HG03469 (cell line): ENCODE measurements at regions not wholly inside any gene's neighbourhood (a gene's known extent, or its start where the extent isn't known, plus 50 kb on each side); places are given as distances from the start of the nearest gene placed in this dataset.
"Not testable (repeated sequence)": the region's sequence is repeated elsewhere in the genome, so short reads cannot be mapped to it uniquely, and the experiment has no call there.

Experiments
- ATAC-seq: cut with Tn5 transposase; IDR thresholded peaks from one replicate; pipeline ENCODE4 v1.9.1; 2021; ENCODE audit warnings: mild to moderate bottlenecking, moderate library complexity, moderate number of reproducible peaks; ENCODE audit not compliant: unreplicated experiment

DNA sequence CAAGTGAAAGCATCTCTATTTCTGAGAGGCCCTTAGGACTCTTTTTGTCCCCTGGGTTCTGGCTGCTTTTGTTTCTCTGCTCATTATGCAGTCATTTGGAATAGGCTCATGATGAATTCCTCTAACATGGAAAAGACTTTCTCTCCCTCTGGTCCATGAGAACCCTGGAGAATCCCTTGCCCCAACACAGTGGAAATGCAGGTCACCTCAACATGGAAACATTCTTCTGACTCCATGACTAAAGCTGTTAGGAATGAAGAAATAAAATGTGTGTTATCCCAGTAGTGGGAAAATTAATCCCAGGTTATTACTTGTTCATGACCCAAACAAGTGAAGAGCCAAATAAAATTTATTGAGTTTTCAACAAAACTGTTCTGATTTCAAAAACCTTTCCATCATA, 458.6 kb downstream of the EPM2A start:
- ATAC-seq = no peak

DNA sequence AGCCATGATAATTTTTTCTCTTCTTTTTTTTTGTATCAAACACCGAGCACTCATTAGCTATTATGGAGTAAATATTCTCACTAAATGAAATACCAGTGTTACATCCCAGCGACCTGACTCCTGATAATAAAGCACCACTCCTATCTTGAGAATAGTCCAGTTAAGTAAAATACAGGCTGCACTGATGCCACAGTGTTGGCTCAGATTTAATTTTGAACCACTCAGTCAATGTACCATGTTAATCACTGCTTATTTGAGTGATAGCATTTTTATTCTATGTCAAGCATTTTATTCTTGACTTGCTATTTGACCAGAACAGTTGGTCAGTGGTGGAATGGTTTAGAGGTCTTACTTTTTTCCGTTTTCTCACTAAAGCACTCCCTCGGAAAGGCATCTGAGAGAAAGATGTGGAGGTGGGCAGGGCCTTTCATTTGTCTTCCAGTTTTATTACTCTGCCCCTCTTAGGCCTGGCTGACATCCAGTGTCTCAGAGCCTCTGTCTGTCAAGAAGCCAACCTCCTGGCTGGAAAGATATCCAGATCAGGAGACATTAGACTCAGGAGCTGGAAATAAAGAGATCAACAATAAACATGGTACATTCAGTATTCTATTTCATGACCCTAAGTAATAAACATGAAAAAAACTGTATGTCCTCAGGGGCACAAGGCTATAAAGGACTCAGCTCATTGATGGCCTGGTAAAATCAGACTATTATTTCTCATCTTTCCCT, 457.8 kb downstream of the EPM2A start:
- no peak for ATAC-seq

DNA sequence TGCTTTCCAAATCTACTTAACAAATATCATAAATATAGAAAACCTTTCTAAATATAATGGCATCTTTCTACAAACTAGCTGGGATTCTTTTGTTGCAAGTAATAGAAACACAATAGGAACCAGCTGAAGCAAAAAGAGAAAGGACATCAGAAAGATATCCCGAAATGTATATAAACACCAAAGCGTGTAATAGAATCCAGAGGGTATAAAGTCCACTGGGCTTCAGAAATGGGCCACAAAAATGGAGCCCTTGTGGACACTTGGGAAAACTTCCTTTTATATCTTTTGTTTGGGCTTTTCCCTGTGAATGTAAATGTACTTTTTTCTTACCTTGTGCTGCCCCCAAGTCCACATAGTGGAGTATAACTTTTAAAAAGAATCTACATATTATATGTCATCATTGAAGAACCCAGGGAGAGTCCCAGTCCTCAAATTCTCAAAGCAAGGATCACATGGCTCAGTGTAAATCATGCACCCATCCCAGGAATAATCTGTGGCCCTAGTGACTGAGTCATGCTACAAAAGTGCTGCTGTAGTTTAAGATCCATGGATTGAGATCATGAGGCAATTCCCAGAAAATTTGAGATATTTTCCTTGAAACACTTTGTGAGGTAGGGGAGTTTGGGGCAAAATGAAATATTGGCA, 457.0 kb downstream of the EPM2A start:
- ATAC-seq = no peak

DNA sequence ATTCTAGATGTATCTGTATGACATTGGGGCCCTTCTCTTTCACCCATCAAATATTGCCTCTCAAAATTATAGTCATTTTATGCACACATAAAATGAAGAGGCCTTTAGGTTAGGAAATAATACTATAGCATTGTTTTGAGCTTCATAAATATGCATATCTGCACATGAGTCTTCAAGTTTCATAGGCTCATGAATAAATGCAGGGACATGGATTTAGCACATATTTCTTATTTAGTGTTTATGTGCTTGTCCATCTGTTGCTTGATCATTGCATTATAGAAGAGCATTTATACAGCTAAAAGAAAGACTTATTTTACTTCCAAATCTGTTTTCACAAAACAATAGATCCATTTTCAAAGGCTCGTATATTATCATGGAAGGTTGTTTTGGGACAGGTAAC, 455.8 kb downstream of the EPM2A start:
- ATAC-seq = no peak

DNA sequence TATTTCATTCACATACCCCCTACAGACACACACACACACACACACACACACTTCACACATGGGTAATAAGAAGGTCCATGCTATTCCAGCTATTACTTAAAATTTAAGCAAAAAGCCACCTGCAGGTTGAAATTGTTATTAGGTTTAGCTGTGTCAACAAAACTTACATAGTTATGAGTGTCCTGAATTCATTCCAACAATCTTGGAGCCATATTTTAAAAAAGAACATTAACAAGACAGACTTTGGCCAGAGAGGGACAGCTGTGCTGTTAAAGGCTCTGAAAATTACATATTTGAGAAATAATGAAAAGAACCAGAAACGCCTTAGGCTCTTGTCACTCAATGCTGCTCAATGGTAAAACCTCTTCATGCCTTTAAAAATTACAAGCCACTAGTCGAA, 455.3 kb downstream of the EPM2A start:
- ATAC-seq = no peak

DNA sequence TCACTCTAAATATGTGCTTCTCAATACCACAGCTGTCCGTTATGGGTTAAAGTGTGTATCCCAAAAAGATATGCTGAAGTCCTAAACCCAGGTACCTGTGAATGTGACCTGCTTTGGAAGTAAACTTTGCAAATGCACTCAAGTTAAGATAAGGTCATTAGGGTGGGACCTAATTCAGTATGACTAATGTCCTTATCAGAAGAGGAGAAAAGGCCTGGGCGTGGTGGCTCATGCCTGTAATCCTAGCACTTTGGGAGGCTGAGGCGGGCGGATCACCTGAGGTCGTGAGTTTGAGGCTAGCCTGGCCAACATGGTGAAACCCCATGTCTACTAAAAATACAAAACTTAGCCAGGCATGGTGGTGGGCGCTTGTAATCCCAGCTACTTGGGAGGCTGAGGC, 452.1 kb downstream of the EPM2A start:
- ATAC-seq = not testable (repeated sequence)

DNA sequence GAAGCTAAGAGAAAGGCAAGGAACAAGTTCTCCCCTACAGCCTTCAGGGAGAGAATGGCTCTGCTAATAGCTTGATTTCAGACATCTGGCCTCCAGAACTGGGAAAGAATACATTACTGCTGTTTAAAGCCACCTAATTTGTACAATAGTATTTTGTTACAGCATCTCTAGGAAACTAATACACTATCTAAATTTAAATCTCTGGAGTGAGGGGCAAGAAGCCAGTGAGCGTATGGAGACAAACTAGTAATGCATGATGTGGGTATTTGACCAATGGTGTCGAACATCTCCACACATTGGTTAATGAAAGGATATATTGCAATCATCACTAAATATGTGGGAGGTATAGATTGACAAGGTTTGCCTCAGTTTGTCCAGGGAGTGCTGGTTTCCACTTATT, 451.5 kb downstream of the EPM2A start:
- ATAC-seq = no peak

DNA sequence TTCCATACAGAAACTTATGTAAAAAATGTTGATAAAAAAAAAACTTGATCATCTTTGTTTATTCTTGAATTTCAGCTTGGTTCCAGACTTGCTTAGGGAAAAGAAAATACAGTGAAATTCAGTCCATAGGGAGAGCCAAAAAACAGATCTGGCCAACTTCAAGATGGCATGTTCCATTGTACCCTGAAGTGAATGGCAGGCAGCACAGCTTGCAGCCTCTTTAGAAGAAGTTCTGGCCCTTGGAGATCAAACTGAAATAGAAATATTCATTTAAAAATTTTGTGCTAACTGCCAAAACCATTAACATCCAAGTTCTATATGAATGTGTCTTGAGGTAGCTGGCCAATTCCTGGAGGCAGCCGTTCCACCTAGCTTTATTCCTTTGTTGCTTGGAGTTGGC, 448.4 kb downstream of the EPM2A start:
- no peak for ATAC-seq

DNA sequence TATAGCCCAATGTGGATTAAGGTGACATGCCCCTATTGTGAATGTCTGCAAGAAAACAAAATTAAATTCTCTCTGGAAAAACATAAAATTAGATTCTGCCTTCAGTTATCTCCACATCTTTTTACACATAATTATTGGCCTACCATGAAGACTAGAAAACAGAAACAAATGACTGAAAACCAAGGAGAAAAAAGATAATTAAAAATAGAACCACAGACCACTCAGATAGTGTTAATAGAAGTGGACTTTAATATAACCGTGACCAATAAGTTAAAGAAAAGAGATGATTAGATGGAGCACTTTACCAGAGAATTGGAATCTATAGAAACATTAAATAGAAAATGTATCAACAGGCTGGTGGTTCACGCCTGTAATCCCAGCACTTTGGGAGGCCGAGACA, 445.7 kb downstream of the EPM2A start:
- no peak for ATAC-seq

DNA sequence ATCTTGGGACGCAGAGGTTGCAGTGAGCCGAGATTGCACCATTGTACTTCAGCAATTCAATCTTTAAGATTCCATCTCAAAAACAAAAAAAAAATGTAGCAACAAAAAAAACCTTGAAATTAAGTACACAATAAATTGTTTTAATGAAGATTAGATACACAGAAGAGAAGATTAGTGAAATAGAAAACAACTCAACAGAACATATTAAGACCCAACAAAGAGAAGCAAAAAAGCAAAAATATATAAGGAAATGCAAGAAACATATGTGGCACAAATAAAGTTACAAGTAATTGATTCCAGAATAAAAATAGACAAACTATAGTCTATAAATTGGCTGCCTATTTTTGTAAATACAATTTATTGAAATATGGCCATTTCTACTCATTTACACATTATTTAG, 445.2 kb downstream of the EPM2A start:
- no peak for ATAC-seq

DNA sequence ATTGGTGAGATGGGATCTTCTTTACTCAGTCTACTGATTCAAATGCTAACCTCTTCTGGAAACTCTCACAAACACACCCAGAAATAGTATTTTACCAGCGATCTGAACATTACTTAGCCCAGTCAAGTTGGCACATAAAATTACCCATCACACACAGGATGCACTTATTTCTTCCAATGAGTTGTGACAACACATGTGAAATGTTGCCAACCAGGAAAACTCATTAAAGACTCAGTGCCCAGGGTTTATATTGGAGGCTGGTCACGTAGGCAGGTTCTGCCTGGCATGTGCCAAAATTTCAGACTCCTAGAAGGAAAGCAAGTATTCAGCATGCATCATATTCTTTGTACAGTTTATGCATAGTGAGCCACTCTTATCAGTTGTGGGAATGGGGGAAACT, 443.3 kb downstream of the EPM2A start:
- ATAC-seq = no peak

DNA sequence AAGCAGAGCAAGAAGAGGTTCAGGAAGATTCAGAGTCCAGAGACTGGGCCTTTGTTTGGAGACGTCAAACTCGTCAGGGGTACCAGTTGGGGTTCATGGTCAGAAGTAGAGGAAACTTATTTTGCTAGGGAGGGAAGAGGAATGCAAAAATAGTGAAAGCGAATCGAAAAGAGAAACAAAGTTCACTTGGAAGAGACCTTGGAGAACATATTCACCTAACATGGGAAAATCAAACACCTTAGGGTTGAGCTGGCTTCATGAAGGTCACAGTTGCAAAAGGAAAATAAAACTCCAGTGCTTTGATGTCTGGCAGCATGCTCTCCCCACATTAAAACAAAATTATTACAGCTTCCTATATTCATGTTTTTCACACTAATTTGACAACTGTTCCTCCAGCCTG, 440.4 kb downstream of the EPM2A start:
- ATAC-seq = no peak

DNA sequence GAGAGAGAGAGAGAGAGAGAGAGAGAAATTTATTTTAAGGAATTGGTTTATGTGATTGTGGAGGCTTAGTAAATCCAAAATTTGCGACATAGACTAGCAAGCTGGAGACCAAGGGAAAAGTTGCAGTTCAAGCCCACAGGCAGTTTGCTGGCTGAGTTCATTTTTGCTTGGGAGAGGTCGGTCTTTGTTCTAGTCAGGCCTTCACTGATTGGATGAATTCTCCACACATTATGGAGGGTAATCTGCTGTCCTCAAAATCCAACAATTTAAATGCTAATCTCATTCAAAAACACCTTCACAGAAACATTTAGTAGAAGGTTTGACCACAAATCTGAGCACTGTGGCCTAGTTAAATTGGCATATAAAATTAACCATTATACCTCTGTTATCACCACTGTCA, 439.6 kb downstream of the EPM2A start:
- no peak for ATAC-seq

DNA sequence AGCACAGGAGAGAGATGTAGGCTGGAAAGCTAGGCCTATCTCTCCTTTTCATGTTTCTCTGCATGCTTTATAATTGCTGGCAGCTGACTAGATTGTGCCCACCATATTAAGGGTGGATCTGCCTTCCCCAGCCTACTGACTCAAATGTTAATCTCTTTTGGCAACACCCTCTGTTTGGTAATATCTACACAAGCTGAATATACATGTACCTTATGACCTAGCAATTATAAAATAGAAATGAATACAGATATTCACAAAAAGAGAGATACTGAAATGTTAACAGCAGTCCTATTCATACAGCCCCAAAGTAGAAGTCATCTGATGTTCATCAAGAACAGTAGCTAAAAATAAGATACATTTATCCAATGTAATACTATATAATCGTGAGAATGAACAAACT, 429.6 kb downstream of the EPM2A start:
- ATAC-seq = no peak

DNA sequence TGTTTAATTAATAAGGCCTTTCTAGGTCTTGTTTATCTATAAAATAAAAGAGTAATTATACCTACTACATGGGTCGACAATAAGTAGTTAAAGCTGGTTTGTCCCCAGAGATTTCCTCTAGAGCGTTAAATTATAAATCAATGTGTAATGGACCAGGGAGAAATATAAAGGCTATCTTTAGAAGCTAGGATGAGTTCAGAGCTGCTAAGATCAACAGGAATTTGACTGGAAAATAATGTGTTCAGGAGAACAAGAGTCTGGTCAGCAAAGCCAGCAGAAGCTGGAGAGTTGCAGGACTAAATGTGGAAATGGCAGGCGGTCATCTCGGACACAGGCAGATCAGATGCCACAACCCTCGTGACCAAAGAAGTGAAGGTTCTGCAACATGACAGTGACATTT, 428.8 kb downstream of the EPM2A start:
- no peak for ATAC-seq

DNA sequence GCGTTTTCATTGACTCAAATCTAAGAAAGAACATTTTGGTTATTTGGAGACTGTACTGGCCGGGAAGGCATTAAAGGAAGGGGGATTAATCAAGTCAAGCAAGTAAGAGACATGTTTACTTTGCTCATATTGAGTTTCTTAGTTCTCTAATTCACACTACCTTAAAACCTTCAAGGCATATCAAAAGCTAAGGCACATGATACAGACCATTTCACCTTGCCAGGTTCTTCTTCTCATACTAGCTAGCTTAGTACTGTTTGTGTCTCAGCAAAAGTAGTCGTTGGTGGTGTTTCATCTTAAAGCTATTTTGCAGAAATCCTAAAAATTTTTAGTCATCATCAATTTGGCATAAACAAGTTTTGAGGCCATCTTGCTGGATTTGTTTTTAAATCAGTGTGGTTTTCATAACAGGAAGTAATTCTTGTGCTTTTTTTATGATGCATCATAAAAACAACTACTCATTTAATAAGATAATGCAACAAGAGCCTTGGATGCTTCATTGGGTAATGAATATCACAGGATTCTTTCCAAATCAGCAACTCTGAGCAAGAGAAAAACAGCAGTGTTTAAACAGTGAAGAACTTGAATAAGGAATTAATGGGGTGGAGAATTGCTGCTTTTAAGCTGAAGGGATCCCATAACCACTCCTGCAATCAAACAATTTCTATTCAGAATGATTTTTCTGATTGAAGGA, 425.3 kb downstream of the EPM2A start:
- ATAC-seq = no peak

DNA sequence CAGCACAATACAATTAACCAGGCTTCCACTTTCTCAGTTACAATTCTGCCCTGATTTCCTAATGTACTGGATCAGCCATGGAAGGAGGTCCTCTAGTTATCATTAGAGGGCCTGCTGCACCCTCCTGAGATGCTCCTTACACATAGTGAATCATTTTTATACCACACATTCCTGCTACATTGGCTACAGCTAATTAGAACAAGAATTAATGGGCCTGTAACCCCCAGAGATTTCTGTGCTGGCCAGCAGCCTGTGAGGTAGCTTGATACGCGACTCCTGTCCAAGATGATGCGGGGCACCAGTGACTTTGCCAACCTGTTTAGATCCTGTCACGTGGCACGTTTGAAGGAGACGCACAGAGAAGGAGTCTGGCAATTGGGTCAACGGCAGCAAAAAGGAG, 422.8 kb downstream of the EPM2A start:
- no peak for ATAC-seq

DNA sequence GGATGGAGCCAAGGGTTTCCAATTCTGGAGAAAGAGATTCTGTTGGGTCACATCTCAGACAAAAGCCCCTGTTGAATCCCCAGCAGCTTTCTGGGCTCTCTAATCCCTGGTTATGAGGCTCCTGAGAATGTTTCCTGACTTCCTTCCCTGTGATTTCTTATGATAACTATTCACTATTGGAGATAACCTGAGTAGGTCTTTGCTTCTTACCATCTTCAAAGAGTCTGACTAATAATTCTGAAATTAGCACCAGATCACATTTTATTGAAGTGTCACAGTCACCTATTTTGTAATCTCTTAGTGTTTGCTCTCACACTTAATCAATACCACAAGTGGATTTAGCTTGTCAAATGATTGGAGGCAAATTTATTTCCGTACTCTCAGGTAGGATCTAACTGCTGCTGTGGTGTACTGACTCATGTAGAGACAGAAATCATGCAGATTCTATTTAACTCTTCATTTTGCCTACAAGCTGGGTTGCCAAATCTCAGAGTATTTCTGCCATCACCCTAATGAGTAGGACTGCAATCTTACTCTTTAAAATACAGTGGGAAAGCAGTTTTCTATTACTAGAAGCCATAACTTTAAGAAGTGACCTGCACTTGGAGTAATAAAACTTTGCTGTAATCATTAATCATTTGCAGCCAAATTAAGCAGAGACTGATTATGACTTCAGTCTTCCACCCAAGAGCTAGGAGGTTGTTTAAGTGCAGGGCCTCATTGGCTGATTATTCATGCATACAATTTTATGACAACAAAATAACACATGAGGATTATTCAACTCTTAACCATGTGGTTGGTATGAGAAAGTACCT, 422.1 kb downstream of the EPM2A start:
- ATAC-seq = no peak

DNA sequence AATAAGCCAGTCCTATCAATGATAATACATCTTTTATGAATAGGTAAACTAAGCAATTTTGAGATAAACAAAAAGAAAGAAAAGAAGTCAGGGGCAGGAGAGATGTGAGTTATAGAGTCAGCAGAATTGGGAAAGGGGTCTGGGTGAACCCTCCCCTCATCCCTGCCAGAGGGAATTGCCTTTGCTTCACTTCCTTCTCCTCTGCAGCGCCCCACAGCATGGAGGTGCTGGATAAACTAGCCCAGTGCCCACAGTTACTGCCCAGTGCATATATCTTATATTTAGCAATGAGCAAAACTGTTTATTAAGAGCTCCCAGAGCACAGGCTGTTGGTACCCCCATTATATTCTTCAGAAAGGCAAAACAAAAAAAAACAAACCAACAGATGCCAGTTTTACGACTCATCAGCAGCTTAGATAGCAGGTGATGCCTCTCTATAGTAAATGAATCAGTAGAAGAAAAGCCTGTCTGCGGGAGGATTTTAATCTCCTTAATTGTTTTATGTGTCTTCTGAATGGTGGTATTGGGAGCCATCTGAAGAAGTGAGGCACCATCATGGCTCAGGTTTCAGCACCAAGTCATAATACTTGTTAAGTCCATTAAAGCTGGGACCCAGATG, 419.2 kb downstream of the EPM2A start:
- no peak for ATAC-seq

DNA sequence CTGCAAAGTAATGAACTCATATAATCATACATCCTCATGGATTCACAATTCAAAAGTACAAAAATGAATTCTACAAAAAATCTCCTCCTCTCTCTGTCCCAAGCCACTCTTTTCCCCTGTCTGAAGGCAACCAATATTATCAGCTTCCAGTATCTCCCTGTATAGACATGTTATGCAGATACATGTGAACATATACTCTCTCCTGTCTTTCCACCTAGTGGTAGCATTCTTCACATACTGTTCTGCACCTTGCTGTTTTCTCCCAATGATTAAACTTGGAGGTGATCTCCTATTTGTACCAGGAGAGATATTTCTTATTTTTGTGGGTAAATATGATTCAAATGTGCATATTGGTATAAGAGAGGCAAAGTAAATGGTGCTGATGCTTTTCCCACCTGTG, 416.4 kb downstream of the EPM2A start:
- ATAC-seq = no peak

DNA sequence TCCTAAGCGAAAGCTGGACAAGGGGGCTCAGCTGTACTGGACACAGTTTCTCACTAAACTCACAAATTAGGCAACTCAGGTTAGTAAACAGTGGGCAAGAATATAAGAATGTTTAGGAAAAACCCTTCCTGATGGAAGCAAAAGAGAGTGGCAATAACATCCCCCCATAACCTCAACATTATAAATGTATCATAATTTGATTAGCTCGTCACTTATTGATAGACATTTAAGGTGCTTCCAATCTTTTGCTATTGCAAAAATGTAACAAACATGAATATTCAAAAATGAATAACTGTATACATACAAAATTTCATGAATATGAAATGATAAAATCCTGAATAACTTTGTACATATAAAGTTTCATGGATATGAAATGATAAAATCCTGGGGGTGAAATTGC, 415.7 kb downstream of the EPM2A start:
- ATAC-seq = no peak
